Endothelial cell of umbilical vein (primary cell): ENCODE measurements at regions not wholly inside any gene's neighbourhood (a gene's known extent, or its start where the extent isn't known, plus 50 kb on each side); places are given as distances from the start of the nearest gene placed in this dataset.

Source experiments
- BruUV-seq: library from RNA; stranded (reverse); fragments of 400-500 nt; replicated peaks from 2 replicates; lab custom pipeline; 2021; lab: Mats Ljungman, UMichigan
- CTCF ChIA-PET: fragments of 300-600, 350-600 bp; sonication (Branson Sonifier 250); formaldehyde crosslinking; loops from one replicate; lab custom pipeline; 2021; ENCODE audit warnings: antibody characterized with exemption, inconsistent platforms; lab: Charles Lee
- POLR2A ChIA-PET: fragments of 300-600, 350-600 bp; sonication (Branson Sonifier 250); formaldehyde crosslinking; loops from one replicate; lab custom pipeline; 2021; ENCODE audit warnings: antibody characterized with exemption, inconsistent platforms; lab: Charles Lee
- DNase-seq: peaks from one replicate; pipeline ENCODE4 v3.0.0-alpha.2; 2011; ENCODE audit warnings: low read depth, low spot score
- FAIRE-seq: peaks from 2 replicates; lab custom pipeline; 2011; peaks lifted over from hg19 to GRCh38; lab: Jason Lieb, UNC
- H2AFZ ChIP-seq: 2 replicates; pipeline ENCODE4 v1.6.0; 2012; ENCODE audit warnings: low read depth, low read length, control low read depth, inconsistent platforms
- H3K27ac ChIP-seq: 2 replicates; pipeline ENCODE4 v1.5.1; 2011; ENCODE audit warnings: low read depth, mild to moderate bottlenecking, control low read depth, low read length, moderate library complexity; ENCODE audit not compliant: insufficient read depth
- H3K27me3 ChIP-seq, 2 experiments: 2 replicates each; pipeline versions ENCODE4 v1.6.0 to v1.6.1; 2011; ENCODE audit warnings: low read length in 2 of 2, mixed read lengths in 1 of 2; ENCODE audit not compliant: control insufficient read depth in 2 of 2, insufficient read depth in 2 of 2
- H3K36me3 ChIP-seq, 2 experiments: 2 replicates in 1 of 2; 3 replicates in 1 of 2; pipeline ENCODE4 v1.5.1; 2011; ENCODE audit warnings: low read length in 2 of 2, mild to moderate bottlenecking in 1 of 2, moderate library complexity in 1 of 2; ENCODE audit not compliant: control insufficient read depth in 2 of 2, insufficient read depth in 2 of 2; ENCODE audit errors: extremely low read depth in 1 of 2
- H3K4me1 ChIP-seq: 3 replicates; pipeline ENCODE4 v1.5.1; 2011; ENCODE audit warnings: mild to moderate bottlenecking, low read length; ENCODE audit not compliant: control insufficient read depth, insufficient read depth; ENCODE audit errors: extremely low read depth
- H3K4me2 ChIP-seq: 2 replicates; pipeline ENCODE4 v1.6.1; 2011; ENCODE audit warnings: low read length, control low read depth, mixed read lengths; ENCODE audit not compliant: insufficient read depth
- H3K4me3 ChIP-seq, 3 experiments: fragments of 200-600 bp in 1 of 3; sonication (generic), shearing (Covaris generic) in 1 of 3; replicated peaks in 1 of 3; 2 replicates each; pipeline ENCODE4 v1.5.1; 2011 to 2016; ENCODE audit warnings: control low read depth in 3 of 3, low read length in 3 of 3, mild to moderate bottlenecking in 2 of 3, inconsistent platforms in 1 of 3, low read depth in 1 of 3, moderate library complexity in 1 of 3; ENCODE audit not compliant: insufficient read depth in 1 of 3
- H3K79me2 ChIP-seq: 2 replicates; pipeline ENCODE4 v1.6.0; 2012; ENCODE audit warnings: low read length, inconsistent platforms; ENCODE audit not compliant: control insufficient read depth, insufficient read depth
- H3K9ac ChIP-seq: replicated peaks from 2 replicates; pipeline ENCODE3; 2011; ENCODE audit warnings: low read length, control low read depth; ENCODE audit not compliant: insufficient read depth; ENCODE audit errors: extremely low read depth
- H3K9me1 ChIP-seq: replicated peaks from 3 replicates; pipeline ENCODE4 v1.6.0; 2011; ENCODE audit warnings: mild to moderate bottlenecking, low read length; ENCODE audit not compliant: control insufficient read depth, insufficient read depth; ENCODE audit errors: extremely low read depth
- H3K9me3 ChIP-seq: replicated peaks from 2 replicates; pipeline ENCODE4 v1.5.1; 2012; ENCODE audit warnings: low read length, inconsistent platforms; ENCODE audit not compliant: control insufficient read depth, insufficient read depth
- H4K20me1 ChIP-seq: replicated peaks from 2 replicates; pipeline ENCODE3; 2011; ENCODE audit warnings: mild to moderate bottlenecking, low read length; ENCODE audit not compliant: control insufficient read depth, insufficient read depth; ENCODE audit errors: extremely low read depth
- CTCF ChIP-seq, 2 donors: IDR thresholded peaks; 1 replicate in 1 of 2; 2 replicates in 1 of 2; pipeline ENCODE4 v1.5.1; 2011; ENCODE audit warnings: low read length in 2 of 2, mild to moderate bottlenecking in 2 of 2, moderate library complexity in 2 of 2, control low read depth in 1 of 2, inconsistent platforms in 1 of 2, low read depth in 1 of 2; ENCODE audit not compliant: insufficient read depth in 1 of 2; ENCODE audit errors: extremely low read depth in 1 of 2
- EZH2 ChIP-seq: IDR thresholded peaks from 2 replicates; pipeline ENCODE4 v1.6.1; 2012; ENCODE audit warnings: borderline replicate concordance, low read depth, mild to moderate bottlenecking, moderate library complexity, low read length, inconsistent platforms; ENCODE audit not compliant: severe bottlenecking
- FOS ChIP-seq: IDR thresholded peaks from 2 replicates; pipeline ENCODE4 v1.6.1; 2011; ENCODE audit warnings: mild to moderate bottlenecking, low read length, moderate library complexity, borderline replicate concordance; ENCODE audit not compliant: insufficient read depth
- GATA2 ChIP-seq: IDR thresholded peaks from 2 replicates; pipeline ENCODE4 v1.7.0; 2011; ENCODE audit warnings: low read depth, mild to moderate bottlenecking, moderate library complexity, mixed read lengths, low read length; ENCODE audit not compliant: insufficient read length, insufficient read depth
- JUN ChIP-seq: IDR thresholded peaks from 2 replicates; pipeline ENCODE4 v1.6.1; 2011; ENCODE audit warnings: borderline replicate concordance, low read depth; ENCODE audit not compliant: insufficient read length, insufficient read depth
- MAX ChIP-seq: IDR thresholded peaks from 2 replicates; pipeline ENCODE4 v1.6.1; 2011; ENCODE audit not compliant: insufficient read depth, insufficient read length
- MYC ChIP-seq: IDR thresholded peaks from one replicate; pipeline ENCODE4 v1.6.1; 2011; ENCODE audit warnings: mild to moderate bottlenecking, low read depth, low read length
- POLR2A ChIP-seq: IDR thresholded peaks from 2 replicates; pipeline ENCODE4 v1.6.1; 2012; ENCODE audit warnings: low read depth, mild to moderate bottlenecking, control low read depth, low read length
- POLR2AphosphoS5 ChIP-seq: IDR thresholded peaks from 2 replicates; pipeline ENCODE4 v1.6.1; 2012; ENCODE audit warnings: low read depth, mild to moderate bottlenecking, control low read depth, low read length, moderate library complexity; ENCODE audit not compliant: insufficient read depth
- dilution Hi-C: fragments of 300-500 bp; cut with MboI; formaldehyde crosslinking; loops from one replicate; pipeline ENCODE4 v1.15.0; 2019; ENCODE audit warnings: low sequenced_read_pairs; ENCODE audit not compliant: extremely low pct_ligation_motif_present
- intact Hi-C: fragments of 100-400 bp; cut with micrococcal nuclease; formaldehyde crosslinking; loops from one replicate; pipeline ENCODE4 v1.10.0; 2022

GRCh38 chrX:96407981-96408380 lies 276.7 kb upstream of the DIAPH2 start:
- POLR2A ChIA-PET: no interaction called here
- H3K4me2 ChIP-seq: peak overlapping the region; percentile 17
- peak overlapping the region; percentile 47 for H2AFZ ChIP-seq
- no TSS peak for BruUV-seq
- intact Hi-C loops (loop anchor here (2.0 kb wide), 1 partner anchor 29 kb away; no protein-coding TSS in a partner anchor), dilution Hi-C loops (no loop called here)
- H3K79me2 ChIP-seq: no peaks in the 10 kb centered on the region
- CTCF ChIA-PET: no interaction called here
- H3K36me3 ChIP-seq: no peaks in the 10 kb centered on the region
- DNase-seq (no peak), FAIRE-seq (no peak)
- TF ChIP-seq FOS (no peak), POLR2AphosphoS5 (no peak), GATA2 (no peak), CTCF (IDR thresholded peaks at IDR 0.05; ENCODE audit: extremely low read depth in 1 of 2, insufficient read depth in 1 of 2, low read depth in 1 of 2, low read length in 2 of 2) (no peak), MAX (no peak)
- no peaks in the 10 kb centered on the region for H4K20me1 ChIP-seq
- H3K9ac ChIP-seq: peak overlapping the region; percentile 38
- no peaks in the 10 kb centered on the region for H3K9me3 ChIP-seq
- peak overlapping the region; percentile 57 for H3K27ac ChIP-seq
- no peaks in the 10 kb centered on the region for H3K27me3 ChIP-seq
- peaks cover 25% of the 10 kb centered on the region for H3K4me1 ChIP-seq
- H3K4me3 ChIP-seq: no peak overlapping the region
- H3K9me1 ChIP-seq: no peaks in the 10 kb centered on the region

GRCh38 chrX:96410927-96411326 lies 273.7 kb upstream of the DIAPH2 start:
- Histone ChIP-seq H3K79me2 (no peaks in the 10 kb centered on the region), H3K4me2 (no peak overlapping the region), H3K9me3 (no peaks in the 10 kb centered on the region), H3K4me3 (no peak overlapping the region), H3K27ac (no peak overlapping the region), H3K36me3 (no peaks in the 10 kb centered on the region), H3K4me1 (peaks cover 16% of the 10 kb centered on the region), H3K27me3 (no peaks in the 10 kb centered on the region), H3K9me1 (no peaks in the 10 kb centered on the region), H2AFZ (no peak overlapping the region), H3K9ac (no peak overlapping the region), H4K20me1 (no peaks in the 10 kb centered on the region)
- BruUV-seq: no TSS peak
- no peak for DNase-seq
- dilution Hi-C loops: no loop called here
- TF ChIP-seq GATA2: no peak
- no peak for TF ChIP-seq CTCF (IDR thresholded peaks at IDR 0.05; ENCODE audit: extremely low read depth in 1 of 2, insufficient read depth in 1 of 2, low read depth in 1 of 2, low read length in 2 of 2)
- no peak for TF ChIP-seq MAX
- no peak for TF ChIP-seq POLR2AphosphoS5
- no peak for TF ChIP-seq EZH2
- TF ChIP-seq POLR2A: no peak
- TF ChIP-seq FOS: no peak
- no peak for TF ChIP-seq MYC
- no peak for TF ChIP-seq JUN
- FAIRE-seq: peak; percentile 70
- ChIA-PET CTCF (interaction anchor here (1.5 kb wide), 1 partner anchor 10 kb away, joined by 4 read pairs; no protein-coding TSS in a partner anchor), POLR2A (no interaction called here)
- intact Hi-C loops: no loop called here
